AG09309 (cell line): ENCODE measurements at regions not wholly inside any gene's neighbourhood (a gene's known extent, or its start where the extent isn't known, plus 50 kb on each side); places are given as distances from the start of the nearest gene placed in this dataset.
"Not testable (repeated sequence)": the region's sequence is repeated elsewhere in the genome, so short reads cannot be mapped to it uniquely, and the experiment has no call there.

ENCODE experiments used
- DNase-seq: peaks from one replicate; pipeline ENCODE4 v3.0.0-alpha.2; 2010; ENCODE audit warnings: low read depth
- H3K4me3 ChIP-seq: 2 replicates; pipeline ENCODE4 v1.5.1; 2011; ENCODE audit warnings: mild to moderate bottlenecking, low read depth, low read length, moderate library complexity; ENCODE audit not compliant: control insufficient read depth
- CTCF ChIP-seq: IDR thresholded peaks from 2 replicates; pipeline ENCODE4 v1.5.1; 2011; ENCODE audit warnings: mild to moderate bottlenecking, low read depth, low read length, inconsistent platforms; ENCODE audit not compliant: insufficient read depth, control insufficient read depth; ENCODE audit errors: missing control alignments

GRCh38 chr1:76687307-76688175 lies 179.7 kb upstream of the ST6GALNAC5 start:
- no peak for TF ChIP-seq CTCF
- no peak overlapping the region for H3K4me3 ChIP-seq
- DNase-seq, result no peak

- no peak for TF ChIP-seq CTCF
- no peak overlapping the region for H3K4me3 ChIP-seq
- DNase-seq, result no peak
Observed at GRCh38 chr1:76690766-76691165, 176.5 kb upstream of the ST6GALNAC5 start.

- no peak for DNase-seq
- no peak overlapping the region for H3K4me3 ChIP-seq
- TF ChIP-seq CTCF, result no peak
Observed at GRCh38 chr1:76695535-76695934, 171.7 kb upstream of the ST6GALNAC5 start.

- no peak for TF ChIP-seq CTCF
- H3K4me3 ChIP-seq, result no peak overlapping the region
- no peak for DNase-seq
Observed at GRCh38 chr1:76697361-76697760, 169.9 kb upstream of the ST6GALNAC5 start.

GRCh38 chr1:76699646-76700045 lies 167.6 kb upstream of the ST6GALNAC5 start:
- not testable (repeated sequence) for DNase-seq, H3K4me3 ChIP-seq

GRCh38 chr1:76700200-76700599 lies 167.1 kb upstream of the ST6GALNAC5 start:
- not testable (repeated sequence) for DNase-seq, H3K4me3 ChIP-seq

- no peak overlapping the region for H3K4me3 ChIP-seq
- no peak for DNase-seq
- TF ChIP-seq CTCF, result no peak
Observed at GRCh38 chr1:76705560-76705959, 161.7 kb upstream of the ST6GALNAC5 start.

GRCh38 chr1:76713535-76713934 lies 153.7 kb upstream of the ST6GALNAC5 start:
- no peak for DNase-seq
- no peak overlapping the region for H3K4me3 ChIP-seq
- no peak for TF ChIP-seq CTCF
